ENCODE measurements at regions not wholly inside any gene's neighbourhood (a gene's known extent, or its start where the extent isn't known, plus 50 kb on each side); places are given as distances from the start of the nearest gene placed in this dataset.

- H3K27me3 ChIP-seq = no peaks in the 10 kb centered on the region
- H3K36me3 ChIP-seq = no peaks in the 10 kb centered on the region
- no peak overlapping the region for H3K4me3 ChIP-seq
- H3K9me3 ChIP-seq = no peaks in the 10 kb centered on the region
- no peak for DNase-seq
These were observed 554.0 kb downstream of the RIT2 start for GRCh38 chr18:42561521-42561920.

- Histone ChIP-seq H3K4me3 (no peak overlapping the region), H3K9me3 (no peaks in the 10 kb centered on the region), H3K36me3 (no peaks in the 10 kb centered on the region), H3K27me3 (no peaks in the 10 kb centered on the region)
- no peak for DNase-seq
These were observed 551.5 kb downstream of the RIT2 start for GRCh38 chr18:42563995-42564394.

- no peak overlapping the region for H3K4me3 ChIP-seq
- H3K9me3 ChIP-seq = no peaks in the 10 kb centered on the region
- no peaks in the 10 kb centered on the region for H3K27me3 ChIP-seq
- DNase-seq = no peak
- no peaks in the 10 kb centered on the region for H3K36me3 ChIP-seq
These were observed 550.7 kb downstream of the RIT2 start for GRCh38 chr18:42564761-42565160.

GRCh38 chr18:42568773-42569172 is 546.7 kb downstream of the RIT2 start:
- DNase-seq = no peak
- Histone ChIP-seq H3K4me3 (no peak overlapping the region), H3K36me3 (no peaks in the 10 kb centered on the region), H3K9me3 (no peaks in the 10 kb centered on the region), H3K27me3 (no peaks in the 10 kb centered on the region)

GRCh38 chr18:42574871-42575270 is 540.6 kb downstream of the RIT2 start:
- Histone ChIP-seq H3K27me3 (no peaks in the 10 kb centered on the region), H3K9me3 (no peaks in the 10 kb centered on the region), H3K4me3 (no peak overlapping the region), H3K36me3 (no peaks in the 10 kb centered on the region)
- DNase-seq = no peak

GRCh38 chr18:42576124-42576523 is 539.4 kb downstream of the RIT2 start:
- H3K9me3 ChIP-seq = no peaks in the 10 kb centered on the region
- DNase-seq = no peak
- H3K27me3 ChIP-seq = no peaks in the 10 kb centered on the region

GRCh38 chr18:42578792-42579191 is 536.7 kb downstream of the RIT2 start:
- H3K27me3 ChIP-seq = no peaks in the 10 kb centered on the region
- DNase-seq = peak; percentile 1
- no peaks in the 10 kb centered on the region for H3K9me3 ChIP-seq
- H3K36me3 ChIP-seq = no peaks in the 10 kb centered on the region
- no peak overlapping the region for H3K4me3 ChIP-seq

More at GRCh38 chr18:42576124-42576523, 539.4 kb downstream of the RIT2 start:
- H3K4me3 ChIP-seq = no peak overlapping the region
- no peaks in the 10 kb centered on the region for H3K36me3 ChIP-seq

GRCh38 chr18:42582266-42582665 is 533.2 kb downstream of the RIT2 start:
- H3K4me3 ChIP-seq = no peak overlapping the region
- H3K9me3 ChIP-seq = no peaks in the 10 kb centered on the region
- no peak for DNase-seq
- no peaks in the 10 kb centered on the region for H3K27me3 ChIP-seq
- H3K36me3 ChIP-seq = no peaks in the 10 kb centered on the region

- no peak for DNase-seq
- Histone ChIP-seq H3K9me3 (no peaks in the 10 kb centered on the region), H3K4me3 (no peak overlapping the region), H3K36me3 (no peaks in the 10 kb centered on the region), H3K27me3 (no peaks in the 10 kb centered on the region)
These were observed 532.2 kb downstream of the RIT2 start for GRCh38 chr18:42583283-42583731.

- Histone ChIP-seq H3K9me3 (no peaks in the 10 kb centered on the region), H3K4me3 (no peak overlapping the region), H3K36me3 (no peaks in the 10 kb centered on the region), H3K27me3 (no peaks in the 10 kb centered on the region)
- DNase-seq = no peak
These were observed 528.9 kb downstream of the RIT2 start for GRCh38 chr18:42586601-42587000.

GRCh38 chr18:42588786-42589185 is 526.7 kb downstream of the RIT2 start:
- Histone ChIP-seq H3K27me3 (no peaks in the 10 kb centered on the region), H3K9me3 (no peaks in the 10 kb centered on the region), H3K4me3 (no peak overlapping the region), H3K36me3 (no peaks in the 10 kb centered on the region)
- DNase-seq = no peak

GRCh38 chr18:42604820-42605219 is 510.7 kb downstream of the RIT2 start:
- Histone ChIP-seq H3K36me3 (no peaks in the 10 kb centered on the region), H3K27me3 (no peaks in the 10 kb centered on the region), H3K4me3 (no peak overlapping the region)

GRCh38 chr18:42606886-42607495 is 508.5 kb downstream of the RIT2 start:
- Histone ChIP-seq H3K4me3 (no peak overlapping the region), H3K27me3 (no peaks in the 10 kb centered on the region), H3K36me3 (no peaks in the 10 kb centered on the region), H3K9me3 (no peaks in the 10 kb centered on the region)
- DNase-seq = no peak

More at GRCh38 chr18:42604820-42605219, 510.7 kb downstream of the RIT2 start:
- DNase-seq = no peak
- H3K9me3 ChIP-seq = no peaks in the 10 kb centered on the region

- Histone ChIP-seq H3K4me3 (no peak overlapping the region), H3K9me3 (no peaks in the 10 kb centered on the region), H3K36me3 (no peaks in the 10 kb centered on the region), H3K27me3 (no peaks in the 10 kb centered on the region)
- no peak for DNase-seq
These were observed 504.4 kb downstream of the RIT2 start for GRCh38 chr18:42611134-42611533.

GRCh38 chr18:42614619-42615293 is 500.7 kb downstream of the RIT2 start:
- Histone ChIP-seq H3K4me3 (no peak overlapping the region), H3K27me3 (no peaks in the 10 kb centered on the region), H3K36me3 (no peaks in the 10 kb centered on the region), H3K9me3 (no peaks in the 10 kb centered on the region)
- DNase-seq = no peak

- H3K4me3 ChIP-seq = no peak overlapping the region
These were observed 498.3 kb downstream of the RIT2 start for GRCh38 chr18:42617221-42617620.

GRCh38 chr18:42619771-42620170 is 495.7 kb downstream of the RIT2 start:
- no peak for DNase-seq
- no peak overlapping the region for H3K4me3 ChIP-seq
- no peaks in the 10 kb centered on the region for H3K27me3 ChIP-seq
- no peaks in the 10 kb centered on the region for H3K36me3 ChIP-seq
- no peaks in the 10 kb centered on the region for H3K9me3 ChIP-seq

More at GRCh38 chr18:42617221-42617620, 498.3 kb downstream of the RIT2 start:
- Histone ChIP-seq H3K27me3 (no peaks in the 10 kb centered on the region), H3K36me3 (no peaks in the 10 kb centered on the region), H3K9me3 (no peaks in the 10 kb centered on the region)
- DNase-seq = no peak

GRCh38 chr18:42620657-42621056 is 494.8 kb downstream of the RIT2 start:
- Histone ChIP-seq H3K36me3 (no peaks in the 10 kb centered on the region), H3K9me3 (no peaks in the 10 kb centered on the region), H3K4me3 (no peak overlapping the region), H3K27me3 (no peaks in the 10 kb centered on the region)
- DNase-seq = no peak
